CD4-positive, CD25-positive, alpha-beta regulatory T cell (primary cell): ENCODE measurements at regions not wholly inside any gene's neighbourhood (a gene's known extent, or its start where the extent isn't known, plus 50 kb on each side); places are given as distances from the start of the nearest gene placed in this dataset.

Source experiments
- ATAC-seq, 2 donors: fragments of 150-1000 bp; cut with Tn5 transposase; one replicate each; pipeline ENCODE4 v1.10.0; 2021; ENCODE audit warnings: low read depth in 2 of 2, moderate number of reproducible peaks in 2 of 2, moderate library complexity in 1 of 2
- DNase-seq, 3 donors: peaks; one replicate each; pipeline versions ENCODE4 v3.0.0 to v3.0.0-alpha.2; 2012 to 2022; ENCODE audit warnings: mixed read lengths in 1 of 3
- H3K27ac ChIP-seq: one replicate; pipeline ENCODE4 v1.7.0; 2013; ENCODE audit warnings: mild to moderate bottlenecking, low read length; ENCODE audit not compliant: insufficient read depth, poor library complexity, severe bottlenecking
- H3K27me3 ChIP-seq: one replicate; pipeline ENCODE4 v1.7.0; 2013; ENCODE audit warnings: low read length; ENCODE audit not compliant: control insufficient read depth, insufficient read depth
- H3K36me3 ChIP-seq: one replicate; pipeline ENCODE4 v1.7.0; 2013; ENCODE audit warnings: mild to moderate bottlenecking, low read length, moderate library complexity; ENCODE audit not compliant: control insufficient read depth, insufficient read depth
- H3K4me1 ChIP-seq: 2 replicates; pipeline ENCODE4 v1.7.0; 2013; ENCODE audit warnings: mild to moderate bottlenecking, low read length; ENCODE audit not compliant: insufficient read depth, control insufficient read depth, poor library complexity, severe bottlenecking
- H3K4me3 ChIP-seq: one replicate; pipeline ENCODE4 v1.7.0; 2013; ENCODE audit warnings: low read depth, mild to moderate bottlenecking, low read length, moderate library complexity
- H3K9me3 ChIP-seq, 2 experiments: 1 replicate in 1 of 2; 2 replicates in 1 of 2; pipeline ENCODE4 v1.7.0; 2013; ENCODE audit warnings: low read length in 2 of 2, mild to moderate bottlenecking in 1 of 2, moderate library complexity in 1 of 2; ENCODE audit not compliant: control insufficient read depth in 2 of 2
- H3K27ac Mint-ChIP-seq, 3 donors: one replicate each; pipeline ENCODE4 v1.8.0; 2020 to 2022; ENCODE audit warnings: mild to moderate bottlenecking in 3 of 3, mixed read lengths in 3 of 3, moderate library complexity in 2 of 3
- H3K27me3 Mint-ChIP-seq: one replicate; pipeline ENCODE4 v1.8.0; 2022; ENCODE audit warnings: mild to moderate bottlenecking, mixed read lengths
- H3K36me3 Mint-ChIP-seq: one replicate; pipeline ENCODE4 v1.8.0; 2020; ENCODE audit warnings: mixed read lengths
- H3K4me1 Mint-ChIP-seq, 4 donors: one replicate each; pipeline ENCODE4 v1.8.0; 2020 to 2022; ENCODE audit warnings: mixed read lengths in 4 of 4, mild to moderate bottlenecking in 1 of 4
- H3K4me3 Mint-ChIP-seq, 4 donors: one replicate each; pipeline ENCODE4 v1.8.0; 2020 to 2022; ENCODE audit warnings: mild to moderate bottlenecking in 4 of 4, mixed read lengths in 4 of 4, moderate library complexity in 3 of 4
- H3K9me3 Mint-ChIP-seq, 7 donors: one replicate each; pipeline ENCODE4 v1.8.0; 2020 to 2022; ENCODE audit warnings: mixed read lengths in 7 of 7, mild to moderate bottlenecking in 3 of 7, moderate library complexity in 2 of 7

- no peaks in the 10 kb centered on the region for H3K27me3 ChIP-seq
- H3K9me3 ChIP-seq: peaks cover 0 to 9% of the 10 kb centered on the region in 2 experiments
- no peak for DNase-seq
- H3K4me3 ChIP-seq: no peak overlapping the region
- Mint-ChIP-seq H3K9me3 (peaks cover under 1 to 28% (median 11%) of the 10 kb centered on the region in 7 donors), H3K27ac (no peak overlapping the region), H3K36me3 (no peaks in the 10 kb centered on the region), H3K4me1 (no peaks in the 10 kb centered on the region), H3K27me3 (no peaks in the 10 kb centered on the region), H3K4me3 (no peak overlapping the region)
- no peaks in the 10 kb centered on the region for H3K4me1 ChIP-seq
- no peak overlapping the region for H3K27ac ChIP-seq
- ATAC-seq: no peak
- no peaks in the 10 kb centered on the region for H3K36me3 ChIP-seq
Observed at GRCh38 chr6:68256391-68256790, 378.7 kb upstream of the ADGRB3 start.

- no peak for ATAC-seq
- H3K4me1 ChIP-seq: no peaks in the 10 kb centered on the region
Observed at GRCh38 chr6:68252632-68253031, 382.4 kb upstream of the ADGRB3 start.

GRCh38 chr6:68247782-68248181 lies 387.3 kb upstream of the ADGRB3 start:
- no peak for DNase-seq
- no peaks in the 10 kb centered on the region for H3K4me1 Mint-ChIP-seq
- Histone ChIP-seq H3K4me1 (no peaks in the 10 kb centered on the region), H3K4me3 (no peak overlapping the region), H3K27ac (no peak overlapping the region), H3K36me3 (no peaks in the 10 kb centered on the region), H3K9me3 (no peaks in the 10 kb centered on the region), H3K27me3 (no peaks in the 10 kb centered on the region)
- no peak for ATAC-seq
- H3K27me3 Mint-ChIP-seq: no peaks in the 10 kb centered on the region
- H3K9me3 Mint-ChIP-seq: peaks cover 0 to 14% (median 3%) of the 10 kb centered on the region in 7 donors
- H3K4me3 Mint-ChIP-seq: no peak overlapping the region
- no peak overlapping the region for H3K27ac Mint-ChIP-seq
- H3K36me3 Mint-ChIP-seq: no peaks in the 10 kb centered on the region

More at GRCh38 chr6:68252632-68253031, 382.4 kb upstream of the ADGRB3 start:
- no peaks in the 10 kb centered on the region for H3K27me3 Mint-ChIP-seq
- peaks cover 3 to 26% (median 7%) of the 10 kb centered on the region in 7 donors for H3K9me3 Mint-ChIP-seq
- DNase-seq: no peak
- Histone ChIP-seq H3K27ac (no peak overlapping the region), H3K9me3 (peaks cover 0 to 9% of the 10 kb centered on the region in 2 experiments), H3K36me3 (no peaks in the 10 kb centered on the region), H3K4me3 (no peak overlapping the region), H3K27me3 (no peaks in the 10 kb centered on the region)
- H3K36me3 Mint-ChIP-seq: no peaks in the 10 kb centered on the region
- H3K27ac Mint-ChIP-seq: no peak overlapping the region
- no peaks in the 10 kb centered on the region for H3K4me1 Mint-ChIP-seq
- H3K4me3 Mint-ChIP-seq: no peak overlapping the region

- no peaks in the 10 kb centered on the region for H3K4me1 Mint-ChIP-seq
- H3K27me3 ChIP-seq: no peaks in the 10 kb centered on the region
- no peak overlapping the region for H3K4me3 Mint-ChIP-seq
Observed at GRCh38 chr6:68240726-68241125, 394.4 kb upstream of the ADGRB3 start.

GRCh38 chr6:68239034-68239433 lies 396.0 kb upstream of the ADGRB3 start:
- Histone ChIP-seq H3K4me3 (no peak overlapping the region), H3K36me3 (no peaks in the 10 kb centered on the region), H3K4me1 (no peaks in the 10 kb centered on the region), H3K9me3 (no peaks in the 10 kb centered on the region), H3K27me3 (no peaks in the 10 kb centered on the region), H3K27ac (no peak overlapping the region)
- peaks cover 0 to 32% (median 0%) of the 10 kb centered on the region in 7 donors for H3K9me3 Mint-ChIP-seq
- no peak overlapping the region for H3K27ac Mint-ChIP-seq
- no peak for DNase-seq
- no peaks in the 10 kb centered on the region for H3K4me1 Mint-ChIP-seq
- no peak for ATAC-seq
- no peaks in the 10 kb centered on the region for H3K36me3 Mint-ChIP-seq
- H3K27me3 Mint-ChIP-seq: no peaks in the 10 kb centered on the region
- H3K4me3 Mint-ChIP-seq: no peak overlapping the region

More at GRCh38 chr6:68240726-68241125, 394.4 kb upstream of the ADGRB3 start:
- H3K4me1 ChIP-seq: no peaks in the 10 kb centered on the region
- Mint-ChIP-seq H3K36me3 (no peaks in the 10 kb centered on the region), H3K27ac (no peak overlapping the region), H3K9me3 (peaks cover 0 to 25% (median 2%) of the 10 kb centered on the region in 7 donors), H3K27me3 (no peaks in the 10 kb centered on the region)
- H3K9me3 ChIP-seq: no peaks in the 10 kb centered on the region
- DNase-seq (no peak), ATAC-seq (no peak)
- no peak overlapping the region for H3K27ac ChIP-seq
- H3K36me3 ChIP-seq: no peaks in the 10 kb centered on the region
- no peak overlapping the region for H3K4me3 ChIP-seq

GRCh38 chr6:68238097-68238601 lies 396.9 kb upstream of the ADGRB3 start:
- no peak for ATAC-seq
- Mint-ChIP-seq H3K4me1 (no peaks in the 10 kb centered on the region), H3K36me3 (no peaks in the 10 kb centered on the region), H3K4me3 (no peak overlapping the region), H3K9me3 (peaks cover 0 to 32% (median 2%) of the 10 kb centered on the region in 7 donors), H3K27me3 (no peaks in the 10 kb centered on the region), H3K27ac (no peak overlapping the region)
- no peaks in the 10 kb centered on the region for H3K36me3 ChIP-seq
- H3K4me3 ChIP-seq: no peak overlapping the region
- no peak for DNase-seq
- H3K27ac ChIP-seq: no peak overlapping the region
- H3K27me3 ChIP-seq: no peaks in the 10 kb centered on the region
- H3K4me1 ChIP-seq: no peaks in the 10 kb centered on the region
- H3K9me3 ChIP-seq: peaks cover 0 to 1% of the 10 kb centered on the region in 2 experiments

GRCh38 chr6:68237205-68237604 lies 397.9 kb upstream of the ADGRB3 start:
- H3K27ac ChIP-seq: no peak overlapping the region
- H3K36me3 ChIP-seq: no peaks in the 10 kb centered on the region
- Mint-ChIP-seq H3K4me3 (no peak overlapping the region), H3K27me3 (no peaks in the 10 kb centered on the region), H3K27ac (no peak overlapping the region), H3K4me1 (no peaks in the 10 kb centered on the region), H3K9me3 (peaks cover 0 to 26% (median 2%) of the 10 kb centered on the region in 7 donors), H3K36me3 (no peaks in the 10 kb centered on the region)
- DNase-seq (no peak), ATAC-seq (no peak)
- H3K27me3 ChIP-seq: no peaks in the 10 kb centered on the region
- no peak overlapping the region for H3K4me3 ChIP-seq
- H3K4me1 ChIP-seq: no peaks in the 10 kb centered on the region
- H3K9me3 ChIP-seq: peaks cover 0 to 1% of the 10 kb centered on the region in 2 experiments

- H3K36me3 ChIP-seq: no peaks in the 10 kb centered on the region
- ATAC-seq: no peak
- peaks cover 0 to 1% of the 10 kb centered on the region in 2 experiments for H3K9me3 ChIP-seq
- no peaks in the 10 kb centered on the region for H3K27me3 ChIP-seq
- H3K4me3 ChIP-seq: no peak overlapping the region
- no peak for DNase-seq
- H3K27ac ChIP-seq: no peak overlapping the region
- no peak overlapping the region for H3K4me3 Mint-ChIP-seq
- no peak overlapping the region for H3K27ac Mint-ChIP-seq
- no peaks in the 10 kb centered on the region for H3K4me1 ChIP-seq
- H3K36me3 Mint-ChIP-seq: no peaks in the 10 kb centered on the region
- H3K4me1 Mint-ChIP-seq: no peaks in the 10 kb centered on the region
- H3K9me3 Mint-ChIP-seq: peaks cover 0 to 26% (median 2%) of the 10 kb centered on the region in 7 donors
- no peaks in the 10 kb centered on the region for H3K27me3 Mint-ChIP-seq
Observed at GRCh38 chr6:68235326-68235784, 399.7 kb upstream of the ADGRB3 start.
